ENCODE measurements at regions not wholly inside any gene's neighbourhood (a gene's known extent, or its start where the extent isn't known, plus 50 kb on each side); places are given as distances from the start of the nearest gene placed in this dataset.

DNA sequence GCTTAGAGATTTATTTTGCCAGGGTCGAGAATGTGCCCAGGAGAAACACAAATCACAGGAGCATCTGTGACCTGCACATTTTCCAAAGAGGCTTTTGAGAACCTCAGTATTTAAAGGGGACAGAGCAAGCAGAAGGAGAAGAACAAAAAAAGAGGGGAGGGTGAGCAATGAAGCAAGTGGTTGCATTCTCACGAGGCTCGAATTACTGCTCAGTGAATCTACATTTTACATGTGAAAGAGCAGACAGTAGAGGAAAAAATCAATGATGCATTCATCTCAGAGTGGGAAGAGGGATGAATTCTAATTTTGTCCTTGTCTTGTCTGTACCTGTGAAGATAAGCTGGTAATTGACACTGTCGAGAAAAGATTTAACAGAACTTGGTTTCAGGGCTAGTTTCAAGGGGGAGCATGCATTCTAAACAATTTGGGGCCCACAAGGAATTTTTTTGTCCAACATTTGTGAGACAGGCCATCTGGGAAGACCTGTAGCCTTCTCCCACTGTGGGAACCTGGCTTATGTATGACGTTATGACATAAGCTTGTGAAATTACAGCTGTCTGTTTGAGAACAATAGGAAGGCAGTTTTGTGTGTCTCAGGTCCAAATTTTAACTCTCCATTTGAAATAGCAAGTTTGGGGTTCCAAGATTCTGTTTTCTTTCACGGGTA, 855.1 kb downstream of the SLITRK5 start:
- POLR2A ChIA-PET: no interaction called here
- Histone ChIP-seq H3K27ac (ENCODE audit: low read depth, low read length) (no peak overlapping the region), H3K4me3 (ENCODE audit: low read depth, low read length) (no peak overlapping the region), H3K9me3 (ENCODE audit: control insufficient read depth, insufficient read depth, low read length) (no peaks in the 10 kb centered on the region; the same call in 1 of the 2 replicates), H3K27me3 (ENCODE audit: control insufficient read depth, insufficient read depth, low read length) (no peaks in the 10 kb centered on the region)
- DNase-seq (ENCODE audit: low read depth, low spot score): no peak
- TF ChIP-seq, protein P1, sequence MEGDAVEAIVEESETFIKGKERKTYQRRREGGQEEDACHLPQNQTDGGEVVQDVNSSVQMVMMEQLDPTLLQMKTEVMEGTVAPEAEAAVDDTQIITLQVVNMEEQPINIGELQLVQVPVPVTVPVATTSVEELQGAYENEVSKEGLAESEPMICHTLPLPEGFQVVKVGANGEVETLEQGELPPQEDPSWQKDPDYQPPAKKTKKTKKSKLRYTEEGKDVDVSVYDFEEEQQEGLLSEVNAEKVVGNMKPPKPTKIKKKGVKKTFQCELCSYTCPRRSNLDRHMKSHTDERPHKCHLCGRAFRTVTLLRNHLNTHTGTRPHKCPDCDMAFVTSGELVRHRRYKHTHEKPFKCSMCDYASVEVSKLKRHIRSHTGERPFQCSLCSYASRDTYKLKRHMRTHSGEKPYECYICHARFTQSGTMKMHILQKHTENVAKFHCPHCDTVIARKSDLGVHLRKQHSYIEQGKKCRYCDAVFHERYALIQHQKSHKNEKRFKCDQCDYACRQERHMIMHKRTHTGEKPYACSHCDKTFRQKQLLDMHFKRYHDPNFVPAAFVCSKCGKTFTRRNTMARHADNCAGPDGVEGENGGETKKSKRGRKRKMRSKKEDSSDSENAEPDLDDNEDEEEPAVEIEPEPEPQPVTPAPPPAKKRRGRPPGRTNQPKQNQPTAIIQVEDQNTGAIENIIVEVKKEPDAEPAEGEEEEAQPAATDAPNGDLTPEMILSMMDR (IDR thresholded peaks at IDR 0.05; ENCODE audit: low read depth, low read length): no peak
- CTCF ChIA-PET: no interaction called here

DNA sequence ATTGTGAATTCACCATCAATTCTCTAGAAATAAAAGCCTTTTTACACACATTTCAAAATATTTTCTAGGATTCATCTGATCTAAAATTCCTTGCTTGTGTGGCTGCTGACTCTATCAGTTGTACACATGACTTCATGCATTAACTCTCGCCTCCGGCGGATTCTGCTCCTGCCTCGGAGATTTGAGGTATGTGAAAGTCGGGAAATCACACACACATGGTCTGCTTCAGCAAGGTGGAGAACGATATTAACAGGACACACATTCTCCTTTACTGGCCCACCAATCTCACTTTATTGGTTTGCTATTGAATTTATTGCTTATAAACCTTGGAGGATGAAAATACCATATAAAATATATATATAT, 855.7 kb downstream of the SLITRK5 start:
- Histone ChIP-seq H3K4me3 (ENCODE audit: low read depth, low read length) (no peak overlapping the region), H3K27ac (ENCODE audit: low read depth, low read length) (no peak overlapping the region), H3K9me3 (ENCODE audit: control insufficient read depth, insufficient read depth, low read length) (no peaks in the 10 kb centered on the region; the same call in 1 of the 2 replicates), H3K27me3 (ENCODE audit: control insufficient read depth, insufficient read depth, low read length) (no peaks in the 10 kb centered on the region)
- DNase-seq (ENCODE audit: low read depth, low spot score): no peak
- ChIA-PET POLR2A (no interaction called here), CTCF (no interaction called here)
- TF ChIP-seq, protein P1 (IDR thresholded peaks at IDR 0.05; ENCODE audit: low read depth, low read length): no peak

DNA sequence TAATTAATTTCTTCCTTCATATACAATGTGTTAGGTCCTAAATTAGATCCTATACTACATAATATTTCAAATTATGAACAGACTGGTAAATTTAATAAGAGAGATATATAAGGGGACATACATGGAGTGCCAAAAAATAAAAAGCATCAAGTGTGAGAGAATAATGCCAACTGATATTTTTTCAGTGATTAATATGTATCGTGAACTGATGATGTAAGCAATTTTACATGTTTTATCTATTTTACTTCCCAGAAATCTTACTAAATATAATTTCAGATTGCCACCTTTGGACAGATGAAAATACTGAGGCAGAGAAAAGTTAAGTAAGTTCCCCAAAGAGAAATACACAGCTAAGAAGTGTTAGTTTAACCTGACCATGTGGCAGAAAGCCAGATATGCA, 870.8 kb downstream of the SLITRK5 start:
- TF ChIP-seq, protein P1 (IDR thresholded peaks at IDR 0.05; ENCODE audit: low read depth, low read length): no peak
- ChIA-PET POLR2A (no interaction called here), CTCF (no interaction called here)
- Histone ChIP-seq H3K27me3 (ENCODE audit: control insufficient read depth, insufficient read depth, low read length) (no peaks in the 10 kb centered on the region), H3K9me3 (ENCODE audit: control insufficient read depth, insufficient read depth, low read length) (peaks cover 6% of the 10 kb centered on the region; the same call in 1 of the 2 replicates), H3K4me3 (ENCODE audit: low read depth, low read length) (no peak overlapping the region), H3K27ac (ENCODE audit: low read depth, low read length) (no peak overlapping the region)
- no peak for DNase-seq (ENCODE audit: low read depth, low spot score)

DNA sequence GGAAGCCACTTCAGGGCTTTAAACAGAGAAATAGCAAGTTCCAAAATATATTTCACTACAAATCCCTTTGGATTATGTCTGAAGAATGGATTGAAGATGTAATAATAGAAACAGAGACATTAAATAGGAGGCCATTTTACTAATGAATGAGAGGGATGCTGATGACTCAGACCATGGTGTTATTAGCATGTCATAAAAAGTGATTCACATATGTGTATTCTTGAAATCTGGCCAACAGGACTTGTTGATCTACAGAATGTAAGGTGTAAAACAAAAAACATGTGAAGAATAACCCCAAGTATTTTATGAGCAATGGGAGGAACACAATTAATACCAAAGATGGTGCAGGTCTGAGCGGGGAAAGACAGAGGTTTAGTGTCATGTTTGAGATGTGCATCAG, 873.7 kb downstream of the SLITRK5 start:
- Histone ChIP-seq H3K9me3 (ENCODE audit: control insufficient read depth, insufficient read depth, low read length) (peaks cover 6% of the 10 kb centered on the region; the same call in 1 of the 2 replicates), H3K27ac (ENCODE audit: low read depth, low read length) (no peak overlapping the region), H3K27me3 (ENCODE audit: control insufficient read depth, insufficient read depth, low read length) (no peaks in the 10 kb centered on the region), H3K4me3 (ENCODE audit: low read depth, low read length) (no peak overlapping the region)
- DNase-seq (ENCODE audit: low read depth, low spot score): no peak
- ChIA-PET POLR2A (no interaction called here), CTCF (no interaction called here)
- TF ChIP-seq, protein P1 (IDR thresholded peaks at IDR 0.05; ENCODE audit: low read depth, low read length): no peak

DNA sequence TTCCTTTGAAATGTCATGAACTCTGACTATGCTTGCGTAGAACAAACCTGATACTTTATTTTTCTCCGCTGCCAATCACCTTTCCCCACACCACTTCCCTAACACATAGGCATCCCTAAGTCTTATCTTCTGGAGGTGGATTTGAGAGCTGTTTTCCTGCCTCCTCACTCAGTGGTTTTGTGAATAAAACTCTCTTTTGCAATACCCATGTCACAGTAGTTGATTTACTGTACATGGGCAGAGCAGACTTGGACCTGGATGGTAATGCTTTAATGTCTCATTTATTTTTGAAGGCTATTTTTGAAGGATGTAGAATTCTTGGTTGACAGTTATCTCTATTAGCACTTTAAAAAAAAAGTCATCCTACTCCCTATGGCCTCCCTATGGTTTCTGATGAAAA, 881.8 kb downstream of the SLITRK5 start:
- CTCF ChIA-PET: no interaction called here
- H3K27ac ChIP-seq (ENCODE audit: low read depth, low read length): no peak overlapping the region
- no peaks in the 10 kb centered on the region for H3K27me3 ChIP-seq (ENCODE audit: control insufficient read depth, insufficient read depth, low read length)
- no peaks in the 10 kb centered on the region for H3K9me3 ChIP-seq (ENCODE audit: control insufficient read depth, insufficient read depth, low read length)
- POLR2A ChIA-PET: no interaction called here
- no peak for DNase-seq (ENCODE audit: low read depth, low spot score)
- TF ChIP-seq, protein P1 (IDR thresholded peaks at IDR 0.05; ENCODE audit: low read depth, low read length): no peak
- no peak overlapping the region for H3K4me3 ChIP-seq (ENCODE audit: low read depth, low read length)

Data from AG04450 (cell line).